ENCODE measurements at regions not wholly inside any gene's neighbourhood (a gene's known extent, or its start where the extent isn't known, plus 50 kb on each side); places are given as distances from the start of the nearest gene placed in this dataset.
"Not testable (repeated sequence)": the region's sequence is repeated elsewhere in the genome, so short reads cannot be mapped to it uniquely, and the experiment has no call there.

DNA sequence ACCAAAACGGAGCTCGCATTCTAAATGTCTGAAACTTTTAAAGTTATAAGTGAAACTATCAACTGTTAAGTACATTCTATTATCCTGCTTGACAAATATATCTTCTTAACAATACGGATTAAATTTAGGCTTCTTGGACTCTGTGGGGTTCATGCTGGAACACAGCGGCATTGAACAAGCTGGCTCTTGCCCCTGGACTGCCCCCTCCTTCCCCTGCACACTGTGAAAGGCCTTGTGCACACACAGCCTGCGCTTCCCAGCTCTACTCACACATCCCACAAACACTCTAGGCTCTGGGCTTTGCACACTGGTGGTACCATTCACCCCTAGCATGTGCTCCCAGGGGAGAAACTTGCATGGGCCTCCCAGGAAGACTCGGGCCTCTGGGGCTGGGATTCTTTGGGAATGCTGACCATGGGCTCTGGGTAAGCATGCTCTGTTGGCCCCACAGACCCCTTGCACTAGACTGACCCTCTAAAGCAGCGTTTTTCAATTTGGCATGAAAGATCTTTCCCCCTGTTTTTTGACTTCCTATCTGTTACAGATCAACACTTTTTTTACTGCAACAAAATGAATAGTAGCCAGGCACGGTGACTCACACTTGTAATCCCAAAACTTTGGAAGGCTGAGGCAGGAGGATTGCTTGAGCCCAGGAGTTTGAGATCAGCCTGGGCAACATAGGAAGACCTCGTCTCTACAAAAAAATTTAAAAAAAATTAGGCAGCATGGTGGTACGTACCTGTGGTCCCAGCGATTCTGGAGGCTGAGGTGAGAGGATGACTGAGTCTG is 96.2 kb upstream of the CPM start:
- DNase-seq (ENCODE audit: low read depth): no peak

DNA sequence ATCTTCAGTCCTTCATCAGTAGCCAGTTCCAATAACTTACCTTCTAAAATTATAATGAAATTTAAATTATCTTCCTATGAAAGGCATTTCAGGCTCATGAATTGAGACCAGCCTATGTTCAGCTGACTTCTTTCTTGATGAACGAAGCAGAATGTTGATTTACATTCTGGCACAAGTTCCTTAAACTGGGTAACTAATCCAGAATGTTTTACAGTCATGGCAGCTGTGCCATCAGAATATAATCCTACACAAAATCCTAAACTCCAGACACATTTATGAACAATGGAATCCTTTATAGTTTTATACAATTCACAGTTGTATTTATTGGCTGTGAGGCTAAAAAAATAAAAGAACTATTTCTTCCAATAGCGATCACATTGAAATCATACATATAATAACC is 97.3 kb upstream of the CPM start:
- no peak for DNase-seq (ENCODE audit: low read depth)

DNA sequence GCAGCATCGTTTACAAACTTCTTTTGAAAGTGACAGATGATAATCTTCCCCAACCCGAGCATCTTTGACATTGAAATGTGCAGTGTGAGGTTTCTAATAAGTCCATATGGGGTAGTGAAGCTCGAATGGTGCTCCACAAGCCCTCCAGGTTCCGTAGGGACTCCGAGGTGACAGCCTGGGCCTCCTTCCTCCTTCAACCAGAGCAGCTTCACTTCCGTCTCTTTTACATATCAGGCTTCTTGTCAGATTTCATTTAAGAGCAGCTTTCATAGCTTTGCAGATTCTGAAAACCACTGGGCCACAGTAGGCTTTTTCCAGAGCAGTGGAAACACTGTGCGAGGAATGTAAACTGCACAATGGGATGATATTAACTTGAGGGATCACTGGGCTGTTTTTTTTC is 103.6 kb upstream of the CPM start:
- no peak for DNase-seq (ENCODE audit: low read depth)

DNA sequence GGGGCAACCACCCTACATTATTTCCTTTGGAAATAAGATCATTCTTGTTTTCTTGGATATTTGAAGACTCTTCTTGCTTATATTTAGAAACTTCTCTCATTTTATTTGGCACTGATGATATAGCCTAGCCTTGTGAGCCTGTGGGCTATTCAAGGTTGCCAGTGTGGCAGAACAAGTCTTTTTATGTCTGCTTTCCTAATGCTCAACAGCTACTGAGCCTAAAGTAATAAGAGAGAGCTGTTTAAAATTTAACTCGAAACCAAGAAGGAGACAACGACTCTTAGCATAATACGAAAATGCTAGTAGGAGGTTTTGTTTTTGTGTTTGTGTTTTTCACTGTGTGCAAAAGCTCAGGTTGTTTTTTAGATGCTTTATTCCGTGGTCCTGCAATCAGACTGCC is 104.0 kb upstream of the CPM start:
- no peak for DNase-seq (ENCODE audit: low read depth)

DNA sequence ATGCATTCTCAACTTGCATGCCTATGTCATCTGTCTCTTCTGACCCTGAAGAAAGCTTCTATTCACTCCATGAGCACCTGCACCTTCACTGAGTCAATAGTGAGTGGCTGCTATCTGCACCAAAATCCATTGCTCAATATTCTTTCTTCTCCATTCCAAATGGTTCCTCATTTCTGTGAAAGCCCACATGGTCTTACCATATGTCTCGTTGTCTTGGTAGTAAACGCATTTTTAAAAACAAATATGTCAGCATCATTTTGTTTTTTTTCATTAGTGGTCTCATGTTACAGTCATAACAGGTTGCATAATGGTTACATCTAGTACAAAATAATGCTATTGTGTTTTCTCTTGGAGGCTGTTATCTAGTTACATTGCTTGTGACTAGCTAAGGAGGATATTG is 106.9 kb upstream of the CPM start:
- no peak for DNase-seq (ENCODE audit: low read depth)

DNA sequence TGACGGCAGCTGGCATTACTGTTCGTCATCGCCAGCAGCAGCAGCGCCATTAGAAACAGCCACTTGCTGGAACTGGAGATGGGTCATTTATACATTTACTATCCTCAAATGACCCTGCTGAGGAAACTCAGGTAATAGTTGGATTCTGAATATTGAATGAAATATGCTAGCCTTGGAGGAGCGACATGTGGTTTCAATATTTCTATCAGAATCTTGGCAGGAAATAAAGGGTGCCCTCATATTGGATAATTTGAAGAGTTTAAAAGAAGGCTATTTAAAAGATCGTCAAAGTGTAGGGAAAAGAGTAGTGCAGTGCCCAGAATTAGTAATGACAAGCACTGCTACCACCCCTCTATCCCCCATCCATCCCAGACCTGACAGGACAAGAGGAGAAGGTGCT is 109.6 kb upstream of the CPM start:
- no peak for DNase-seq (ENCODE audit: low read depth)

DNA sequence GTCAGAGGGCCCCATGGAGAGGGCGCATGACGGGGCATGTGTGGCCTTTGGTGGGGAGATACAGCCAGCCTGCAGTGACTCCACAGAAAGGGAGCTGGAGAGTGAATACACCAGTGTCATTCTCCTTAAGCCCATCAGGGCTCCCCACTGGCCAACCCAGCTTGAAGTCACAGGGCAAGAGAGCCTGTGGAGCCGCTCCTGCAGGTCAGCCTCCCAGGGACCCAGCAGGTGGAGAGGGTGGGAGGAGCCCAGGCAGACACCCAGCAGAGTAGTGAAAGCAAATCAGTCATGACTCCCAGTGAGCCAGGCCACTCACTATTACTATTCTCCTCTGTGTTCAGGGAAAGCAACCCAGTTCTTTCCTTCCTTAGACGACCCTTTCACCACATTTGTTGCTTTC is 110.0 kb upstream of the CPM start:
- no peak for DNase-seq (ENCODE audit: low read depth)

DNA sequence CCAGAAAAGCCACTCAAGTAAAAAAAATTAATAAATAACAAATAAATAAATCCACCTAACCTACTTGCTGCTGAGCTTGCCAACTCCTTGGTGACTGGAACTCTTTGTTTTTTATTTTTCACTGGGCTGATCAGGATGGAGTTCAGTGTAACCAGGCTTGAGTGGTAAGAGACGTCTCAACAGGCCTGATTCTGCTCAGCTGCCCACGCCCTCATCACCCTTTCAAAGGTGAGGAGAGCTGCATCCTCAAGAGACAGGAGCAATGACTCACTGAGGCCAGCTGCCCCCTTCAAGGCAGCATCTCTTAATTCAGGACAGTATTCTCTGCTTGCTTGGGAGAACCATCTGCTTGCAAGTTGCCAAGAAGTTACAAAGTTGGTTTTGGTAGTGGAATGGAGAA is 111.9 kb upstream of the CPM start:
- no peak for DNase-seq (ENCODE audit: low read depth)

DNA sequence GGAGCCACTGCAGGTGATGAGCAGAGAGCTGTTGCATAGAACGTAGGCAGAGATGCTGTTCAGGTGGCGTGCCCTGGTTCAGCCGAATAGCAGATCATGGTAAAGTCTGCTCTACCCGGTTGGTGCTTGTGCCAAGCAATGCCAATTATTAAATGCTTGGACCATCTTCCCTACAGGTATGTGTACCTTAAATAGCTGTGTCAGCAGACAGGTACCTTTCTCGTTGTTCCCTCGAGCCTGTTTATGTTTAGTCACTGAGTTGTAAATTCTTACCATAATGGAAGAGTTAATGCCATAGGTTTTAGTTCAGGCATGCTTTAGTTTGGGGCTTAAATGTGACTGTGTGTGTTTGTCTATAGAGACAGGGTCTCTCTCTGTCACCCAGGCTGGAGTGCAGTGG is 112.5 kb upstream of the CPM start:
- DNase-seq (ENCODE audit: low read depth): no peak

DNA sequence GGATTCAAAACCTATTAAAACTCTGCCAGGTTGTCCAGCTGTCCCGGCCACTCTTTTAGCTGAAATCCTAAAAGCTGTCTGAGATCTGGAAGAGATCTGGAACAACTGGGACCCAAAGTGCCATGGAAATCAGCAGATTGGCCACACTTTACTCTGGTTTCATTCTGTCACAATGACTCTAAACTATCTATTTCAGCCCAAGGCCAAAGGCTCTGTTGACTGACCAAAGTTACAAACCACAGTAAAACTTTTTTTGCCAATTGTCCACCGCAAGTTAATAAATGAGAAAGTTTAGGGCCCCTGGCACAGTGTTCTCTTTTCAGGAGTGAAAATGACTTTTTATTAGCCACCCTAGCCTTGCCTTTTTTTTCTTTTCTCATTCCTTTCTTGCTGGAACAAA is 113.4 kb upstream of the CPM start:
- DNase-seq (ENCODE audit: low read depth): no peak

DNA sequence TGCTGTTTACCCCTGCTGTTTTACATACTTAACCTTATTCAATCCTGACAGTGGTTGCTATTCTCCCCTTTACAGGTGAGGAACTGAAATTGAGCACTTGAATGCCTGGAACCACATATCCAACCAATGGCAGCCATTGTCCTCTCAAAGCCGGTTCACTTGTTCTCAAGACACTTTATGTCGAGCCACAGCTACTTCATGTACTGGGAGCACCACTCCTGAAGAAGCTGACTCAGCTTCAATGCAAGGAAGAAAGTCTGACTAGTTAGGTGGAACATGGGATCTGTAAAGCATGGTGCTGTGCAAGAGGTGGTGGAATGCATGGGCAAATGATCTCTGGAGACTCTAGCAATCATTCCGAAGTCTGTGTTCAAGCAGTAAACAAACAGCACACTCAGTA is 113.9 kb upstream of the CPM start:
- DNase-seq (ENCODE audit: low read depth): no peak

DNA sequence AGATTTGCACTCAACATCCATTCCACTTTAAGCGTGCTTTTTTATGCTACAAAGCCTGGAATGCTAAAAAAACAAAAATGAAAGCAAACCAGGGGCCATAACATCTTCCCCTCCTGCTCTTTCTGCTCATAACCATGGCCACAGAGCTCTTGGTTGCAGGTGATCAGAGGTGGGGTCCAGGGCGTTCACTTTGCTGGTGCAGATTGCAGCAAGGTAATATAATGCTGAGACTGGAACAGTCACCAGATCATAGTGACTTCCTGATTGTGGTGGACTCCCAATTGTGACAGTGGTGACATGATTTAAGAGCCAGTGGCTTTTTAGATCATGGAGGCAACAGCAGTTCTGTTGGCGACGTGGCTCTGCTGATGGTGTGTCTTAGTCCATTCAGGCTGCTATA is 115.0 kb upstream of the CPM start:
- DNase-seq (ENCODE audit: low read depth): no peak

DNA sequence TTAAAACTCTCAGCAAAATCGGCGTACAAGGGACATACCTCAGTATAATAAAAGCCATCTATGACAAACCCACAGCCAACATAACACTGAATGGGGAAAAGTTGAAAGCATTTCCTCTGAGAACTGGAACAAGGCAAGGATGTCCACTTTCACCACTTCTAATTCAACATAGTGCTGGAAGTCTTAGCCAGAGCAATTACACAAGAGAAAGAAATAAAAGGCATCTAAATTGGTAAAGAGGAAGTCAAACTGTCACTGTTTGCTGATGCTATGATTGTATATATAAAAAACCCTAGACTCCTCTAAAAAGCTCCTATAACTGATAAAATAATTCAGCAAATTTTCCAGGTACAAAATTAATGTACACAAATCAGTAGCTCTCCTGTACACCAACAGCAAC is 116.9 kb upstream of the CPM start:
- not testable (repeated sequence) for DNase-seq (ENCODE audit: low read depth)

DNA sequence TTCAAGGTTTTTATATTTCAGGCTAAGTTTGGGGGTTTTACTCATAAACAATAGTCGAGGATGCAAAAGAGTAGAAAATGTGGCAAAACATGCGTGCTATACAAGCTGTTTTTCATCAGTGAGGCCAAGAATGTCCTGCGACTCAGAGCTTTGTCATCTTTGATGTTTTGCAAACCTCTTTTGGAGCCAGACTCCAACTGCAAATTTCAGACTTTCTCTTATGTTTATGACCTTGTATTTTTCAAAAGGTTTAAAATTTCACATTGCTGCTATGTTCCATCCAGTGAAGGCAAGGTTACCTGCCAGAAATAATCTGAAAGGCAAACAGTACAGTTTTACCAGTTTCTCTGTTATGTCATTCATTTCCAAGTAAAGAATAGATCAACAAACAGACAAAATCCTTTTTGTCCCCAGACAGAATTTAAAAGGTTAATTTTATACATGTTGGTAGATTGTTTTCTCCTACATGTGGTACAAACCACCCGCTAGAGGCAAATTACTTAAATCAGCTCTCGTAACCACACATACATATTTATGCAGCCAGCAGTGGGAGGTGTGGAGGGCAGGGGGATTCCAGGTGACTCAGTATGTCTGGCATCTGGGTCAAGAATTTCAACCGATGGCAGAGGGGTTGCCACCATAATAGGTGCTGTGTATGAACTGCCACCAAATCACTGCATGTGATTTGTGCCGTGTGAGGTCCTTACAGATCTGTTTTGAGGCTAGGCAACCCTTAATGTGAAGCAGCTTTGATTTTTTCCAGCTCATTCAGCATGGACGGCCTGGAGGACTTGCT is 119.8 kb upstream of the CPM start:
- DNase-seq (ENCODE audit: low read depth): peak; percentile 11

DNA sequence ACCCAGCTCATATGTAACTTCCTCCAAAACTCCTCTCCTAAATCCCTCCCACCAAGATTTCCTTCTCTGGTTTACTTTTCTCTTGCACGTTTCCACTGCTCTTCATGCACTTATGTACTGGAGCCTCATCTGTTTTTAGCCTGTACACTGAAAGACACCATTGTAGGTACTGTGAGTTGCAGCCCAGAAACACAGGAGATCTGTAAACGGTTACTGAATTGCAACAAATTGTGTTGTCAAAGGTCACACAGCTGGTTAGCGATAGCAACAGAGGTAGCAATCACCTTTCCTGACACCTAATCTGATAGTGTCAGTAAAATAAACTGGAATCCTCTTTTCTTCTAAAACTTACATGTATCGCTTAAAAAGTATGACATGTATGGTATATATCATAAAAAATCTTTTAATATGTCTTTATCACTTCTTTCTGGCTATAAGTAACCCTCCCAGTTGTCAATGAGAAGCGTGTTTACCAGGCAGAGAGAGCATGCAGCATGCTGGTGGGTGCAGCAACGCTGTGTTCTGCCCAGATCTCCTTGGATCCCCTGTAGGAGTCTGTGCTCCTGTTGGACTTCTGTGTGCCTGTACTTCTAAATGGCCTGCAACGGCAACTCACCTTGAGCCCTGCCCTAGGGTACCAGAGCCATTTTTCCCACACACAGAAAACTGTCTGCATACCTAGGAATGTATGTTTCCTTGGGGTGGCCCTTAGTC is 121.5 kb upstream of the CPM start:
- no peak for DNase-seq (ENCODE audit: low read depth)

DNA sequence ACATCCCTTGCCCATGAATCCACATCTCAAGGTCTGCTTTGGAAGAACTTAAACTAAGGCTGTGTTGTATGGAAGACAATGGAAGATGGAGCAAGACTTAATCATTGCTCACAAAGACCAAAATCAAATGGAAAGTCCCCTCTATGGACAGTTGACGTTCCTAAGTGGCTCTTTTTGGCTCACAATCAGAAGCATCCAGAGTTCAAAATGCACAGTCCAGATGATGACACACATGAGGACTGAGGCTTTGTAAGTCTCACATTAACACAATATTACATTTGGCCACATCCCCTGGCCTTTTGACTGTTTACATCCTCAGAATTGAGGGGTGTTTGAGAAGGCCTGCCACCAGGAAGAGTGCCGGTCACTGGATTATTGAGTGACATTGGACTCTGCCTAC is 122.3 kb upstream of the CPM start:
- no peak for DNase-seq (ENCODE audit: low read depth)

DNA sequence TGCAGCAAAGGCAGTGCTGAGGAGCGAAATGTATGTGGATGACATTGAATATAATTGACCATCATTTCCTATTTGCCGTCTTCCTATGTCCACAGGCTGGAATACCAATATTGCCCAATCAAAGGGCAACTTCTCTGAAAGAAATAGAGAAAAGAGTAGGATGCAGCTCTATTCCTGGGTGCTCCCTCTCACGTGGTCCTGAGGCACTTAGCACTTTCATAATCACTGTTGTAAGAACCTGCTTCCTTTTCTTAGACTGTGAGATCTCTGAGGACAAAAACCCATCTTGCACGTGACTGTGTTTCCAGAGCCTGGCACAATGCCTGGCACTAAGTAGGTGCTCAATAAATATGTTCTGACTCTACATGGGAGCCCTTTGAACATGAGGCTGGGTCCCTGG is 122.7 kb upstream of the CPM start:
- DNase-seq (ENCODE audit: low read depth): no peak

DNA sequence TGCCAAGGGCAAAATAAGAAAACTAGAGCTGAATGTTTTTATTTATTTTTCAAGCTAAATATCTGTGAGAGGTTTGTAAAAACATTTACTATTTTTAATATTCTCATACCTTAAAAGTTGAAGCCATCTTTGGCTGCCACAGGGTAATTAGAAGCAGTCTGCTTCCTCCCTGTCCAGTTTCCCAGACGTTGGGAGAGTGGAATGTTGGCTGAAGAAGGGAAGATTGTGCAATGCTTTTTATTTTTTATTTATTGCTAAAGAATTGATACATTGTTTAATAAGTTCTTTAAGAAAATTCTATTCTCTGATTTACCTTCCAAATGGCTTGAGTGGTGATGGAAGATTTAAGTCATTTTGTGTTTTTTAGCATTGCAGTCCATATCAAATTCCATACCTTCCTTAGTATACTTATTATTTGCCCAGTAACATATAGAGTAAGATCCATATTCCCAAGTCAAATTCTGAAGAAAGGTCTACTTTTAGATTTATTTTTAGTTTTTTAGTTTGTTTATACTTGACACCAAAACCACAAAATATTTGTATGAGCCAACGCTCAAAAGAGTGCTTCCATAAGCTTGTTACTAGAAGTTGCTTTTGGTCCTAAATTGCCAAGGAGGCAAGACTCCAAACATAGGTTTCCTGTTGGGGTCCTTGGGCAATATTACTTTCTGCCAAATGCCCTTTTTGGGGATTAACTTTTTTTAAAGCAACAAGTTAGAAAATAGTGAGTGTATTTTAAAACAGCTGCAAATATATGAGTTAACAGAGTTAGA is 124.0 kb upstream of the CPM start:
- no peak for DNase-seq (ENCODE audit: low read depth)

DNA sequence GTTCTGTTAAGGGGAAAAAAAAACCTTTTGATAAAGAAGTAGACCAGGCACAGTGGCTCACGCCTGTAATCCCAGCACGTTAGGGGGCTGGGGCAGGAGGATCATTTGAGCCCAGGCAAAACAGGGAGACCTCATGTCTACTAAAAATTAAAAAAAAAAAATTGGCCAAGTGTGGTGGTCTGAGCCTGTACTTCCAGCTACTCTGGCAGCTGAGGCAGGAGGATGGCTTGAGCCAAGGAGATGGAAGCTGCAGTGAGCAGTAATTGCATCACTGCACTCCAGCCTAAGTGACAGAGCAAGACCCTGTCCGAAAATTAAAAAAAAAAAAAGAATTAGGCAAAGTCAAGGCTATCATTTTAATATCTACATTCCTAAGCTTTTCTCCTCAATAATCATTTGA is 124.8 kb upstream of the CPM start:
- no peak for DNase-seq (ENCODE audit: low read depth)

DNA sequence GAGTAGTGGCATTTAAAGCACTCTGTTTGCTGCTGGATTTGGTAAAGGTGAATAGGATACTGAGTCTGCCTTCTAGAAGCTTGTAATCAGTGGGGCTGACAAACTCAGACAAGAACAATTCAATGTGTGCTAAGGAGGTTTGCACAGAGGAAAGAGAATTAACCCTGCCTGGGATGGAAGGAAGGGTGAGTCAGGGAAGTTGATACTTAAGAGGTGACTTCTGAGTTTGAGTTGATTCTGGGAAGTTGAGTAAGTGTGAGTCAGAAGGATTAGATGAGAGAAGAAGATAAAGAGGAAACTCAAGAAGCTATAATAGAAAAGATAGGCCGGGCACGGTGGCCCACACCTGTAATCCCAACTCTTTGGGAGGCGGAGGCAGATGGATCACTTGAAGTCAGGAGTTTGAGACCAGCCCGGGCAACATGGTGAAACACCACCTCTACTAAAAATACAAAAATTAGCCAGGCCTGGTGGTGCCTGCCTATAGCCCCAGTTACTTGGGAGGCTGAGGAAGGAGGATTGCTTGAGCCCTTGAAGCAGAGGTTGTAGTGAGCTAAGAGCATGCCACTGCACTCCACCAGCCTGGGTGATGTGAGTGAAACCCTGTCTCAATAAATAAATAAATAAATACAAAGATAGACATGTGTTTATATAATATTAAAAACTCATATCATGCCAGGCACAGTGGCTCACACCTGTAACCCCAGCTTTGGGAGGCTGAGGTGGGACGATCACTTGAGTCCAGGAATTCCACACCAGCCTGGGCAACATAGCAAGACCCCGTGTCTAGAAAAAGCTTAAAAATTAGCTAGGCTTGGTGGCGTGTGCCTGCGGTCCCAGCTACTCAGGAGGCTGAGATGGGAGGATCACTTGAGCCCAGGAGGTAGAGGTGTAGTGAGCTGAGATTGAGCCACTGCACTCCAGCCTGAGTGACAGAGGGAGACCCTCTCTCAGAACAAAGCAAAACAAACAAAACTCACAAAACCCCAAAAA is 126.8 kb upstream of the CPM start:
- DNase-seq (ENCODE audit: low read depth): no peak

DNA sequence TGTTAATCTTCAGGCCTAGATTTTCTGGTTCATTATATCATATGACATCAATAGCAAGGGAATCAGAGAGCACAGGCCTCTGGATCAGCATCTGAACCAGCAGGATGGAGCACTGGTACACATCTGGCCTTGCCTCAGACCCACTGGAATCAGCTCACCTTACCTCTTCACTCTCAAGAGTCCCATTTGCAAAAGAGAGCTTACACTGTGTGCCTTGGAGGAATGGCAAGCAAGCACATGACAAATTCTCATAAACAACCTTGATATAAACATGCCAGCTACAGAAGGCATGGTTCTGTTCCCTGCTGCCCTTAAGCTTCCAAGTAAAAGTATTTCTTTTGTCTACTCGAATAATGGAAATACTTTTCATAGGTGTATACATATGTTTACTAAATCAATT is 128.6 kb upstream of the CPM start:
- no peak for DNase-seq (ENCODE audit: low read depth)

All from stimulated activated CD8-positive, alpha-beta memory T cell treated with anti-CD3 and anti-CD28 coated beads, Interleukin-12 subunit alpha, Interleukin-12 subunit beta, amount 100 ng/mL, for 4 hours (primary cell).